GM19463 (cell line): ENCODE measurements at regions not wholly inside any gene's neighbourhood (a gene's known extent, or its start where the extent isn't known, plus 50 kb on each side); places are given as distances from the start of the nearest gene placed in this dataset.
"Not testable (repeated sequence)": the region's sequence is repeated elsewhere in the genome, so short reads cannot be mapped to it uniquely, and the experiment has no call there.

Source experiments
- ATAC-seq: cut with Tn5 transposase; IDR thresholded peaks from one replicate; pipeline ENCODE4 v1.9.1; 2021; ENCODE audit warnings: mild to moderate bottlenecking, moderate library complexity; ENCODE audit not compliant: unreplicated experiment

DNA sequence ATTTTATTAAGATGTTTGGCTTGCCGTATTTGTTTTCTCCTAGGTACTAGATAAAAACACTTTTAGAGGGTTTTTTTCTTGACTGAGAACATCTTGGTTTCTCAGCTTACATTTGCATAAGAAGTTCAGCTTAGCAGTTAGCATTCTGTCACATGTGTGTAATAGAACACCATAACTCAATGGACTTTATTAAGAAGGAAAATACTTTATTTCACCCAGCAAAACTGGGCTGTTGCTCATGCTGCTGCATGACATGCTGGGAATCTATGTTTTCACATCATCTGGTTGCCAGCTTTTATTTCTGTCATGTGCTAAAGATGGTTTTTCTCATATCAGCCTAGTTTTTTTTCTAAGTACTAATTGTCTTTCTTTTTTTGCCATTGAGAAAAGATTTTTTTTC lies 144.6 kb downstream of the UTRN start:
- no peak for ATAC-seq

DNA sequence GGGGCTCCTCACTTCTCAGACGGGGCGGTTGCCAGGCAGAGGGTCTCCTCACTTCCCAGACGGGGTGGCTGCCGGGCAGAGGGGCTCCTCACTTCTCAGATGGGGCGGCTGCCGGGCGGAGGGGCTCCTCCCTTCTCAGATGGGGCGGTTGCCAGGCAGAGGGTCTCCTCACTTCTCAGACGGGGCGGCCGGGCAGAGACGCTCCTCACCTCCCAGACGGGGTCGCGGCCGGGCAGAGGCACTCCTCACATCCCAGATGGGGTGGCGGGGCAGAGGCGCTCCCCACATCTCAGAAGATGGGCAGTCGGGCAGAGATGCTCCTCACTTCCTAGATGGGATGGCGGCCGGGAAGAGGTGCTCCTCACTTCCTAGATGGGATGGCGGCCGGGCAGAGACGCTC lies 148.3 kb downstream of the UTRN start:
- ATAC-seq, result not testable (repeated sequence)

DNA sequence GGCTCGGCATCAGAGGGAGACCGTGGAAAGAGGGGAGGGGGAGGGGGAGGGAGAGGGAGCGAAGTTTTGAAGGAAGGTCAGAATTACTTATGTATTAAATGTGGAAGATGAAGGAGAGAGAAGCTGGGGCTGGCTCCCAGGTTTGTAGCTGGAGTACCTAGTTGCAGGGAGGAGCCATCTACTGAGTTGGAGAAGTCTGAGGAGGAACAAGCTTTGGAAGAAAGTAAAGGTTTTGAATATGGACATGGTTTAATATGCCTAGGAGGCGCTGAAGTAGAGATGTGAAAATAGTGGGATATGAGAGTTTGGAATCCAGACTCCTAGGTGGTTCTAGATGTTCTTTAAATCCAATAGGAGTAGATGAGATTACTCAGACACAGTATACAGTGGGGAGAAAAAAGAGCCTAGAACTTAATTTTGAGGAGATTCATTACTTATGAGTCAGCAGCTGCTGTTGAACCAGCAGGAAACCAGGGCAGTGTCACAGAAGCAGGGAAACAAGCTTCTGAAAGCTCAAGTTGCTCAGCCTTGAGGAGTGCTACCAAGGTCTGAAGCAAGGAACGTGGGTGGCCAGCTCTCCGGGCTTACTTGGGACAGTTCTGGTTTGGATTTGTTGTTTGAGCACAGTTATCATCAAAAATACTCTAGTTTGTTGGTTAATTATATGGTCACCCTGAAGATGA lies 149.3 kb downstream of the UTRN start:
- ATAC-seq, result no peak

DNA sequence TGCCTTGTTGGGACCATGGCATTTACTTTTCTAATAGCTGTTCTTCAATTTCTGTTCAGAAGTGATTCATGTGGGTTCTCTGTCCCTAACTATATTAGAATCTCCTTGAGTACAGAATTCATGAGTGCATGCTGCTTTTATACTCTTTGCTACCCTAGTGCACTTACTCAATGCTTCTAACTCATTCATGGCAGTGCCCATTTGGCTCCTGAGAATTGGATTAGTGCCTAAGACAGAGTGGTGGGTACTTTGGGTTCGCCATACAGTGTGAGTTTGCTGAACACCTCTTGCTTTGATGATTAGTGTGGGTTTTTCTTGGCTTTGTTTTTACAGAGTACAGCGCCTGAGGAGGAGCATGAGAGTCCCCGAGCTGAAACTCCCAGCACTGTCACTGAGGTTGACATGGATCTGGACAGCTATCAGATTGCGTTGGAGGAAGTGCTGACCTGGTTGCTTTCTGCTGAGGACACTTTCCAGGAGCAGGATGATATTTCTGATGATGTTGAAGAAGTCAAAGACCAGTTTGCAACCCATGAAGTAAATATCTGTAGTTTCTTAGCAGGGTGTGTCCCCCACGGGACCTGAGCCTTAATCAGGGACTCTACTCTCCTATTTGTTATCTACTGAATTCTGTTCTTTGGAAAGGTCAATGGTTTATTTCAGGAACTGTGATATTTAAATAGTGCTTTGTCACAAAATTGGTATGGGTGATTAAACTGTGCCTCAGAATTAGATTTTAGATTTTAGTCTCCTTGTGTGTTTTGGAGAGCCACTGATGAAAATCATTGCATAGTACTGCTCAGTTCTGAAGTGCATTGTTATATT lies 150.7 kb downstream of the UTRN start:
- ATAC-seq, result no peak

DNA sequence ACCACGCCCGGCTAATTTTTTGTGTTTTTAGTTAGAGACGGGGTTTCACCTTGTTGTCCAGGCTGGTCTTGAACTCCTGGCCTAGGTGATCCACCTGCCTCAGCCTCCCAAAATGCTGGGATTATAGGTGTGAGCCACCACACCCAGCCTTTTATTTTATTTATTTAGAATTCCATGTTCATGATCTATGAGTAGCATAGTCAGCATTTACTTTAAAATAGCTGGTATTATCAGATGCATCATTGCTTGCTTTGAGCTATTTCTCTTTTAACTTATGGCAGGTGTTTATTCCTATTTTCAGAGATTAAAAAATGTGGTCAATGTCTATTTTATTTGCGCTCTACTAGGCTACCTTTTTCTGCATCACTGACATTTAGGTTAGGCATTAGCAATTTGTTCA lies 152.0 kb downstream of the UTRN start:
- no peak for ATAC-seq

DNA sequence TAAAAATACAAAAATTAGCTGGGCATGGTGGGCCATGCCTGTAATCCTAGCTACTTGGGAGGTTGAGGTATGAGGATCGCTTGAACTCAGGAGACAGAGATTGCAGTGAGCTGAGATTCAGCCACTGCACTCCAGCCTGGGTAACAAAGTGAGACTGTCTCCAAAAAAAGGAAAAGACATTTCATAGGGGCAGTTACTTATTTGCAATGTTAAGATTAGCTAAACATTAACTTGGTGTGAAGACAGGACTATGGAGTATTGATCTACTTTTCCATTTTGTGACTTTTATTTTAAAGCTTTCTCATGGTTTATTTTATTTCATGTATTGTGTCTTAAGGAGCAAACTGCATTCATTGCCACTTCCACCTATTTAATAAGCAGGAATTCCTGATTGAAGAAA lies 153.0 kb downstream of the UTRN start:
- no peak for ATAC-seq

DNA sequence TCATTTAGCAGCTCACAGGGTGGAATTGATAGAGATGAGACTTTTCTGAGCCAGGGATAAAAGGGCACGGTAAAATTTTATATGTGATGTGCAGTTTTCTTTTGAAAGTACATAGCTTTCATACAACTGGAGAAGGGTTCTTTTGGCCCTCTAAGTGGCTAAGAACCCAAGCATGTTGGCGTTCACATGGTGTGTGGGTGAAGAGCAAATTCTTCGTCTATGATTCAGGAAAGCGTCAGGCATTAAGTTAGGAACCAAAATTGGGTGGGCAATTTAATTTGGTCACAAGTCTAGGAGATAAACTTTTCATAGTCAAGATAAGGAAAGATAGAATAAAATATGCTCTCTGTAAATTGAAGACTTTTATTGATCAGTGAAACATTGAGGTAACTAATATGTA lies 153.9 kb downstream of the UTRN start:
- ATAC-seq, result no peak

DNA sequence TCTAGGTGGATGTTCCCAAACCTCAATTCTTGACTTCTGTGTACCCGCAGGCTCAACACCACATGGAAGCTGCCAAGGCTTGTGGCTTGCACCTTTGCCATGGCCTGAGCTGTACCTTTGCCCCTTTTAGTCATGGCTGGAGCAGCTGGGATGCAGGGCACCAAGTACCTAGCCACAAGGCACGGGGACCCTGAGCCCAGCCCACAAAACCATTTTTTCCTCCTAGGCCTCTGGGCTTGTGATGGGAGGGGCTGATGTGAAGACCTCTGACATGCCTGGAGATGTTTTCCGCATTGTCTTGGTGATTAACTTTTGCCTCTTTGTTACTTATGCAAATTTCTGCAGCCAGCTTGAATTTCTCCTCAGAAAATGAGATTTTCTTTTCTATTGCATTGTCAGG lies 156.7 kb downstream of the UTRN start:
- ATAC-seq, result not testable (repeated sequence)

DNA sequence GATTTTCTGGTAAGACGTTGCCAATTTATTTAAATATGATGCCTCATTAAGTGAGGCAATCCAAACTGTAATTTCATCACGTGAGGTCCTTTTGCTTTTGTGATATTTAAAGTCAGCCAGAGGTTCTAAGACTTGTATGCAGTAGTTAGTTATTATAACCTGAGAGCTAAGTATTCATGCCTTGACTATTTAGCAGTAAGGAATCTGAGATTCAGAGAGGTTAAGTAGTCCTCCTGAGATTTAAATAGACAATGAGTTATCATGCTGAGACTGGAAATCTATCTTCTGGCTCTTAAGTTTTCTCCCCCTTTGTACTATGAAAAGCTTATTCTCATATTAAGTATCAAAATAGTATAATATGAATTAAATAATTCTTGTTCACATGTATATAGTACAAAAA lies 158.0 kb downstream of the UTRN start:
- no peak for ATAC-seq

DNA sequence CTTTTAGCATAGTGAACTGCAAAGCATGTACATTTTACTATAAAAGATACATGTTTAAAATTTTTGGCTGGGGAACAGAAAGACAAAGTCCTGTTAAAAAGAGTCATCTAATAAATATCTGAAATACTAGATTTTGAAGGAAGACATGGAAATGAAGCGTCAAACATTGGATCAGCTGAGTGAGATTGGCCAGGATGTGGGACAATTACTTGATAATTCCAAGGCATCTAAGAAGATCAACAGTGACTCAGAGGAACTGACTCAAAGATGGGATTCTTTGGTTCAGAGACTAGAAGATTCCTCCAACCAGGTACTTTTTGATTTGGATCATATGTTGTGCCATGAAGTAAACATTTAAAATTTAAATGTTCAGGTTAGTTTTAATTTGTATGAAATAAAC lies 162.3 kb downstream of the UTRN start:
- ATAC-seq, result no peak

DNA sequence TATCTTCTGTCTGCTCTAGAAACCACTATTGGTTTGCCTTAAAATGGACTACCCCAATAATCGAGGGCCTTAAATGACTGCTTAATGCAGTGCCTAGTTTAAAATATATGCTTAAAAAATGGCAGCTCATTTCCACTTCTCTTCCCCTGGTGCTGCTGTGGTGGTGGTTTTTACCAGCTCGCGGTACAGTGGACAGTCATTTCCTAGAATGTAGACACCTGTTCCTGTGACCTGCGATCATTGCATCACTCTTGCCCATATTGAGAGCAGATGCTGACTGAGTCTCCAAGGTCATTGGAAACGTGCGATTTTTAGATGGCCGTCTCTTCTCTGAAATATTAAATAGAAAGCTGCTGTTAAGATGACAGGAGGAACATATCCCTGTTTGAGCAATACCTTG lies 164.1 kb downstream of the UTRN start:
- no peak for ATAC-seq

DNA sequence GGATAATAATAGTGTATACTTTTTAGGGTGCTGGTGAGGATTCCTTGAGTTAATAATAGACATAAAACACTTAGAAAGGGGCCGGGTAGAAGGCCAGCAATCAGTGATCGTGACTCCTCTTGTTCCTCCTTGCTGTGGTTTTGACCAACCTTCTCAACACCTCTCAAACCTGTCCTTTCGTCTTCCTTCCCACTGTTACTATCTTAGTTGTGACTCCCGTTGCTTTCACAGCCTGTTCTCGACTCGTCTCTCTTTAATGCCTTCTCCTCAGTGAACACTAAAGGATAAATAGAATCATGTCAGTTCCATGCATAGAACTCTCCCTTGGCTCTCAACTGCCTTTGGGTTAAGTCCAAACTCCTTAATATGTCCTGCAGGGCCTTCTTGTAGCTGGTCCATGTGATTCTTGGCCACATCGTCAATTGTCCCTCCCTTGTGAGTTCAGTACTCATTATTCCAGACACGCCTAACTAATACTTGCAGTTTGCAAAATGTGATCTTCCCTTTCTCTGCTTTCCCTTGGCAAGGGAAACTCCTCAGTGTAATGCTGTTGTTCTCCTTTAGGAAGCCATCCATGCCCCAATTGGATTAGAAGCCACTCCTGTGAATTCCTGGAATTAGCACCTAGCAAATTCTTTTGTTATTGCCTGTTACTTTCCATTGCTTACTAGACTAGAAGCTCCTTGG lies 164.9 kb downstream of the UTRN start:
- ATAC-seq, result no peak

DNA sequence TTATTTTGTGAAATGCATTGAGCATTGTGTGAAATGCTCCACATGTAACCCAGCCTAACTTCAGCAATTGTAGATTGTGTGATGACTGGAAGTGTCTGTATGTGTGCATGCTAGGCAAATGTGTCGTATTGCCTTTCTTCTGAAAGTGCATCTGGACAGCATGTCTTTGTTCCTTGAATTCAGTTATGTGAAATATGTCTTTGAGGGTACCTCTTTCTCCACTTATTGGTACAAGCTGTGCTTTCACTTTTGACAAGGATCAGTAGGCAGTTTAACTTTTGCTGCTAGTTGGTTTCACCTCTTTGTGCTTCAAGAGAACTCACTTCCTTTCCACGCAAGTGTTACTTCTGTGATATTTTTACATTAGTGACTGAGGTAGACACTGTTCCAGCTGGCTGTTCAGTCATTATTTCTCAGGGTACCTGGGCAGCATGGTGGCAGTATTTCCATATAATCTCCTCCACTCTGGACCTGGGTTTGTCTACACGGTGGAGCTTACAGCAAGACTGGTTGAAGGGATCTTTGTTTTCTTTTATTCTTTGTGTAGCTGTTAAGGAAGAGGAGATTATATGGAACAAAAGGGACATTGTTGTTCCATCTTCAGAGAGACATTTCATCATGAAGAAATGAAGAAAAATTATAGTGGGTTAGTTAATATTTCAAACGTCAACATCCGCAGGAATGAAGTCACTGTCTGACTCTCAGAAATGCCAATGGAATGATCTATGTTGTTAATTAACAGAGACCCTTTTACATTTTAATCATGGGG lies 175.4 kb downstream of the UTRN start:
- peak; percentile 86 for ATAC-seq

DNA sequence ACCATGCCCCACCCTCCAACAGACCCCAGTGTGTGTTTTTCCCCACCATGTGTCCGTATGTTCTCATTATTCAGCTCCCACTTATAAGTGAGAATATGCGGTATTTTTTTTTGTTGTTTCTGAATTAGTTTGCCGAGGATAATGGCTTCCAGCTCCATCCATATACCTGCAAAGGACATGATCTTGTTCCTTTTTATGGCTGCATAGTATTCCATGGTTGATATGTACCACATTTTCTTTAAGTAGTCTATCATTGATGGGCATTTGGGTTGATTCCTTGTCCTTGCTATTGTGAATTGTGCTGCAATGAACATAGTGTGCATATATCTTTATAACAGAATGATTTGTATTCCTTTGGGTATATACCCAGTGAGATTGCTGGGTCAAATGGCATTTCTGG lies 176.9 kb downstream of the UTRN start:
- no peak for ATAC-seq

DNA sequence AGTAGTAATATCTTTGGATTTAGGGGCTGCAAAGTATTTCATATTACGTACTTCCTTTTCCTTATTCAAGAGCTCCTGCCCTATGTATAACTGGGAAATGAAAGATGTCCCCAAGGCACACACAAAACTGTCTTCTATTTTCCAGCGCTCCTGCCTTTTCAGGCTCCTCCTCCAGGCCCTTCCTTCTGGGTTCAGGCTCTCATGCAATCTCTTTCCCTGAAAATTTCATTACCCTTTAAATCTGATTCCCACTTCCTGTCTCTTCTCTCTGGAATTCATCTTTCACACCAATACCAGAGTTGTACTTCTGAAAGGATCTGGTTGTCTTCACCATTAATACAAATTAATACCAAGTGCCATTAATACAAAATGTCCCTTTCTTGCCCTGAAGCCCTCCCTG lies 181.6 kb downstream of the UTRN start:
- no peak for ATAC-seq

DNA sequence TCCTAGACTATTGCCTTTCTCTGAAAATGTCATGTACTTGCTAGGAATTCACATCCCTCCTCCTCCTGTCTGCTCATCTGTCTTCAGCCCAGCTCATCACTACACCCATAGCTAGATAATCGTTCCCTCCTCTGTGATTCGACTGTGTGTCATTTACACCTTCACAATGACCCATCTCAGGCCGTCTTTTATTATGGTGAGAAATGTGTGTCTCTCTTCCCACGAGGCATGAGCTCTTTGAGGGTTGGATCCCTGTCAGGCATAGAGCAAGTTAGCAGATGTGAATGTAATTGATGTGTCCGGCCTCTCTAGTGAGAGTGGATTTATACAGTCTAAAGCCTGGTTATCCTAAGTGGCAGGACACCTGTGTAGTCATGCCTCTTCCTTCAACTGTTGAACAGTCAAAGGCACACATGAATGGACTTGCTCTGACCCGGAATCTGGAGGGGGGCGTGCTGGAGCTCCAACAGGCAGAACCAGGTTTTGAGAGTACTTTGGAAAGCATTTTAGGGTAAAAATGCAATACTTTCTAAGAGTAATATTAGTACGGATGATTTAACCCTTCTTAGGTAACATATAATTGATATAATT lies 182.1 kb downstream of the UTRN start:
- ATAC-seq, result no peak

DNA sequence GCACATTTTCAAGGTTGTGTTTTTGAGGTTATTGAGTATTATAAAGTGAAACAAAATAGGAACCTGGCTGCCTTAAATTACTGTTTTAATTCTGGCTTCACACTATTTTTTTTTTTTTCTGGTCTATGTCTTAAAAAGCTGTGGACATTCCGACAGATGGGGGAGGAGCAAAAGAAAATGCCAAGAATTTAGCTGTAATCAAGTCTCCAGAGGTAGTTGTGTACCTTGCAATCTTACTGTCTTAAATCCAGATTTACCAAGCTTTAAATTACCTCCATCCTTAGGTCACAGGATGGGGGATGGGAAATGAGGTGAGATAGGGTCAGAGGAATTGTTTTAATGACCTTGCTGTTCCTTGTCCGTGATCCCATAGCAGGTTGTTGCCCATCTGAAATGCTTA lies 182.8 kb downstream of the UTRN start:
- no peak for ATAC-seq

DNA sequence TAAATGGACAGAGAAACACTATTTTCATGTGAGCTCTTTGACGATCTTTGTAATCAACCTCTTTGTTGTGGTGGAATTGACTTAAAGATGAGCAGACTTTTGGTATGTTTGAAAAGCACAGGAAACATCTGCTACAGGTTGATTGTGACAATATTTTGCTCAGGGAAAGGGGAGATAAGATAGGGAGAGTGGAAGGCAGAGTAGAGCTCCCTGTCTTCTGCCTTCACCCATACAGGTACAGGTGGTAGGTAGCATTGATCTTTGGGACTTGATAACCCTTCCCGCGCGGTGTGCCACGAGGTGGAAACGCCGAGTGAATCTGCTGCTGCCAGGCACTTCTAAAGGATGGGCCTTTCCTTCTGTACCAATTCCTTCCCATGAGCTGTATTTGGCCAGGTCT lies 183.6 kb downstream of the UTRN start:
- no peak for ATAC-seq

DNA sequence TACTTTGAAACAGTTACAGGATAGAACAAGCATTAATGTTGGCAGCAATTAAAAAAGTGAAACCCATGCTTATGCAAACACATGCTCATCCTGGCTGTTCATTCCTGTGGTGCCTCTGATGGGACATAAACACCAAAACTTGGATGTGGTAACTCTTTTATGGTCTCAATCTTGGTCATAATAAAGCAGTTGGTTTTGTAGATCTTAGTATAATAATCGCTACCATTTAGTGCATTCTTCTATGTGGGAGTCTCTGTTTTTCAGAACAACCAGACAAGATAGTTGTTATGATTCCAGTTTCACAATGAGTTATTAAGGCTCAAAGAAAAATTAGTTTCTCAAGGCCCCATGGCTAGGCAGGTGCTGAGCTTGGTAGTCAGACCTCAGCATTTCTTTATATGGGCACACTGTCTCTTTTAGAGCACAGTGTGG lies 184.0 kb downstream of the UTRN start:
- ATAC-seq, result peak; percentile 92

DNA sequence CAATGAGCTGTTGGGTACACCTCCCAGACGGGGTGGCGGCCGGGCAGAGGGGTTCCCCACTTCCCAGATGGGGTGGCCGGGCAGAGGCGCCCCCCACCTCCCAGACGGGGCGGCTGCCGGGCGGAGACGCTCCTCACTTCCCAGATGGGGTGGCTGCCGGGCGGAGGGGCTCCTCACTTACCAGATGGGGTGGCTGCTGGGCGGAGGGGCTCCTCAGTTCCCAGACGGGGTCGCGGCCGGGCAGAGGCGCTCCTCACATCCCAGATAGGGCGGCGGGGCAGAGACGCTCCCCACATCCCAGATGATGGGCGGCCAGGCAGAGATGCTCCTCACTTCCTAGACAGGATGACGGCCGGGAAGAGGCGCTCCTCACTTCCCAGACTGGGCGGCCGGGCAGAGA lies 185.1 kb downstream of the UTRN start:
- ATAC-seq, result not testable (repeated sequence)

DNA sequence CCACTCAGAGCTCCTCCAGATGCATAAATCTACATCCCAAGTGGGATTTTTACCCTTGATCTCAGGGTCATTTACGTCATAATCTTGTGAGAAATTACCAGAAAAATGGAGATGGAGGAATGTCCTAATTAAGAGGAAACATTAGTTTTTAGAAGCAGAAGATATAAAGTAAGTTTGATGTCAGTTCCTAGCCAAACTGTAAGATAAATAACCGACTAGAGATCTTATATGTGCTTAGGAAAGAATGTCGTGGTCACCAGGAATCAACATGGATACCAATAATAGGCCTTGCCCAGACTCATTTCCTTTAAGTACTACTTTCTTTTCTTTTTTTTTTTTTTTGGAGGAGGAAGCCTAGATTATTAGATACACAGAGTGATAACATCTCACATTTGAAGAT lies 186.9 kb downstream of the UTRN start:
- no peak for ATAC-seq
